Neuronal stem cell (in vitro differentiated cells): ENCODE measurements at regions not wholly inside any gene's neighbourhood (a gene's known extent, or its start where the extent isn't known, plus 50 kb on each side); places are given as distances from the start of the nearest gene placed in this dataset.
"Not testable (repeated sequence)": the region's sequence is repeated elsewhere in the genome, so short reads cannot be mapped to it uniquely, and the experiment has no call there.

Source experiments
- DNase-seq: peaks from one replicate; pipeline ENCODE4 v3.0.0-alpha.2; 2013; ENCODE audit warnings: low spot score
- H2AFZ ChIP-seq: one replicate; pipeline ENCODE4 v1.6.1; 2013; ENCODE audit warnings: mild to moderate bottlenecking, low read length, inconsistent platforms
- H2AK5ac ChIP-seq: 2 replicates; pipeline ENCODE4 v1.6.1; 2013; ENCODE audit warnings: low read depth, mild to moderate bottlenecking, inconsistent platforms, low read length, moderate library complexity, mixed read lengths
- H2BK120ac ChIP-seq: 2 replicates; pipeline ENCODE4 v1.6.1; 2013; ENCODE audit warnings: low read depth, mild to moderate bottlenecking, inconsistent platforms, low read length, moderate library complexity, mixed read lengths
- H2BK12ac ChIP-seq: one replicate; pipeline ENCODE4 v1.6.1; 2013; ENCODE audit warnings: low read length, inconsistent platforms
- H2BK15ac ChIP-seq: 2 replicates; pipeline ENCODE4 v1.6.1; 2013; ENCODE audit warnings: mild to moderate bottlenecking, low read length, inconsistent platforms, mixed read lengths
- H2BK5ac ChIP-seq: one replicate; pipeline ENCODE4 v1.6.1; 2013; ENCODE audit warnings: inconsistent platforms, mild to moderate bottlenecking, low read length, moderate library complexity
- H3K14ac ChIP-seq: one replicate; pipeline ENCODE4 v1.6.1; 2013; ENCODE audit warnings: low read length, inconsistent platforms
- H3K18ac ChIP-seq: 2 replicates; pipeline ENCODE4 v1.6.1; 2013; ENCODE audit warnings: low read length, inconsistent platforms
- H3K23ac ChIP-seq: 2 replicates; pipeline ENCODE4 v1.6.1; 2013; ENCODE audit warnings: low read depth, mild to moderate bottlenecking, mixed read lengths, low read length, inconsistent platforms; ENCODE audit not compliant: poor library complexity
- H3K27ac ChIP-seq: replicated peaks from 3 replicates; pipeline ENCODE4 v1.5.1; 2013; ENCODE audit warnings: low read length, inconsistent platforms
- H3K27me3 ChIP-seq, 3 experiments: 2 replicates each; pipeline ENCODE4 v1.6.1; 2013; ENCODE audit warnings: low read length in 3 of 3, mild to moderate bottlenecking in 2 of 3, inconsistent platforms in 1 of 3, low read depth in 1 of 3, mixed read lengths in 1 of 3, moderate library complexity in 1 of 3; ENCODE audit not compliant: control insufficient read depth in 3 of 3, insufficient read depth in 3 of 3
- H3K36me3 ChIP-seq, 2 donors: replicated peaks in 1 of 2; 2 replicates each; pipeline ENCODE4 v1.6.1; 2013; ENCODE audit warnings: low read length in 2 of 2; ENCODE audit not compliant: control insufficient read depth in 2 of 2, insufficient read depth in 2 of 2
- H3K4ac ChIP-seq: 2 replicates; pipeline ENCODE4 v1.6.1; 2013; ENCODE audit warnings: inconsistent platforms, mild to moderate bottlenecking, low read length, moderate library complexity
- H3K4me1 ChIP-seq, 2 donors: 1 replicate in 1 of 2; 2 replicates in 1 of 2; pipeline ENCODE4 v1.6.1; 2013; ENCODE audit warnings: low read length in 2 of 2, low read depth in 1 of 2; ENCODE audit not compliant: control insufficient read depth in 2 of 2, insufficient read depth in 1 of 2
- H3K4me2 ChIP-seq: one replicate; pipeline ENCODE4 v1.6.1; 2013; ENCODE audit warnings: mild to moderate bottlenecking, low read length, inconsistent platforms; ENCODE audit not compliant: insufficient read depth, poor library complexity, severe bottlenecking
- H3K4me3 ChIP-seq, 2 donors: 2 replicates each; pipeline ENCODE4 v1.5.1; 2013; ENCODE audit warnings: low read length in 2 of 2, mild to moderate bottlenecking in 2 of 2, inconsistent platforms in 1 of 2, moderate library complexity in 1 of 2
- H3K79me1 ChIP-seq: one replicate; pipeline ENCODE4 v1.6.1; 2013; ENCODE audit warnings: low read depth, mild to moderate bottlenecking, inconsistent platforms, low read length, moderate library complexity
- H3K9ac ChIP-seq: one replicate; pipeline ENCODE4 v1.6.1; 2013; ENCODE audit warnings: mild to moderate bottlenecking, low read depth, low read length, inconsistent platforms; ENCODE audit not compliant: poor library complexity
- H3K9me3 ChIP-seq, 2 donors: replicated peaks in 1 of 2; 2 replicates each; pipeline versions ENCODE3 to v1.6.1; 2013; ENCODE audit warnings: low read length in 2 of 2, mild to moderate bottlenecking in 2 of 2, inconsistent platforms in 1 of 2, low read depth in 1 of 2, mixed read lengths in 1 of 2, moderate library complexity in 1 of 2; ENCODE audit not compliant: control insufficient read depth in 2 of 2, insufficient read depth in 1 of 2
- H4K8ac ChIP-seq: one replicate; pipeline ENCODE4 v1.6.1; 2013; ENCODE audit warnings: low read depth, mild to moderate bottlenecking, inconsistent platforms, low read length, moderate library complexity
- H4K91ac ChIP-seq: one replicate; pipeline ENCODE4 v1.6.1; 2013; ENCODE audit warnings: low read length, low read depth, mild to moderate bottlenecking, inconsistent platforms; ENCODE audit not compliant: poor library complexity
- WGBS, 2 donors: extraction: QIAGEN DNeasy Blood & Tissue Kit; methylation state at CpG; one replicate each; pipeline ENCODE4 v1.1.7; 2013; ENCODE audit warnings: missing lambda C conversion rate in 2 of 2, mixed read lengths in 1 of 2; ENCODE audit not compliant: insufficient read length in 2 of 2, insufficient replicate concordance in 1 of 2; ENCODE audit errors: extremely low coverage in 2 of 2; 5-methylcytosine and 5-hydroxymethylcytosine counted together

- not testable (repeated sequence) for H3K4ac ChIP-seq, H2AFZ ChIP-seq, H3K14ac ChIP-seq, H3K4me2 ChIP-seq, H3K79me1 ChIP-seq, H4K8ac ChIP-seq, H4K91ac ChIP-seq, H3K27ac ChIP-seq, H3K9ac ChIP-seq, H3K36me3 ChIP-seq, H3K9me3 ChIP-seq, H3K18ac ChIP-seq, DNase-seq, H2BK15ac ChIP-seq, H2BK5ac ChIP-seq, H3K27me3 ChIP-seq, H2BK120ac ChIP-seq, H2BK12ac ChIP-seq, H3K23ac ChIP-seq, H3K4me3 ChIP-seq, H2AK5ac ChIP-seq
- no CpG with 5 or more reads among the region's 5 CpGs for WGBS, 2 donors
- peaks cover 0 to 10% of the 10 kb centered on the region in 2 donors for H3K4me1 ChIP-seq
Measured at GRCh38 chr7:69432276-69432675, 166.0 kb upstream of the AUTS2 start.

- H3K79me1 ChIP-seq = no peaks in the 10 kb centered on the region
- no CpG with 5 or more reads among the region's 1 CpG for WGBS, 2 donors
- H3K36me3 ChIP-seq = no peaks in the 10 kb centered on the region
Measured at GRCh38 chr7:69433081-69433480, 165.2 kb upstream of the AUTS2 start.

GRCh38 chr7:69434398-69434815 lies 163.9 kb upstream of the AUTS2 start:
- H3K23ac ChIP-seq = no peak overlapping the region
- H2AK5ac ChIP-seq = no peak overlapping the region

More at GRCh38 chr7:69433081-69433480, 165.2 kb upstream of the AUTS2 start:
- no peak for DNase-seq
- Histone ChIP-seq H3K4me1 (peaks cover 0 to 10% of the 10 kb centered on the region in 2 donors), H2BK5ac (no peak overlapping the region), H3K9ac (no peak overlapping the region), H2BK12ac (no peak overlapping the region), H2BK120ac (no peak overlapping the region), H3K4ac (no peak overlapping the region), H3K4me2 (no peak overlapping the region), H2AK5ac (no peak overlapping the region), H3K9me3 (no peaks in the 10 kb centered on the region), H3K14ac (no peak overlapping the region), H3K27me3 (peaks cover 0 to 2% (median 0%) of the 10 kb centered on the region in 3 experiments), H4K91ac (no peak overlapping the region), H3K23ac (no peak overlapping the region), H3K4me3 (no peak overlapping the region), H3K27ac (no peak overlapping the region), H2AFZ (no peak overlapping the region), H4K8ac (no peak overlapping the region), H3K18ac (no peak overlapping the region), H2BK15ac (no peak overlapping the region)

GRCh38 chr7:69435711-69436110 lies 162.6 kb upstream of the AUTS2 start:
- no peak overlapping the region for H2AFZ ChIP-seq
- H3K18ac ChIP-seq = no peak overlapping the region
- H3K4me1 ChIP-seq = peaks cover 2% of the 10 kb centered on the region in 2 donors
- H3K79me1 ChIP-seq = no peaks in the 10 kb centered on the region
- H2AK5ac ChIP-seq = no peak overlapping the region
- H3K4me3 ChIP-seq = no peak overlapping the region
- H3K4ac ChIP-seq = no peak overlapping the region
- H3K14ac ChIP-seq = no peak overlapping the region
- no CpG with 5 or more reads among the region's 5 CpGs for WGBS, 2 donors
- no peak overlapping the region for H3K4me2 ChIP-seq
- DNase-seq = no peak
- no peak overlapping the region for H2BK15ac ChIP-seq
- H3K9ac ChIP-seq = no peak overlapping the region
- H2BK5ac ChIP-seq = no peak overlapping the region
- no peak overlapping the region for H2BK120ac ChIP-seq
- H4K8ac ChIP-seq = no peak overlapping the region
- H3K27ac ChIP-seq = no peak overlapping the region
- H3K23ac ChIP-seq = no peak overlapping the region
- H4K91ac ChIP-seq = no peak overlapping the region
- H3K9me3 ChIP-seq = no peaks in the 10 kb centered on the region
- no peaks in the 10 kb centered on the region for H3K36me3 ChIP-seq
- H2BK12ac ChIP-seq = no peak overlapping the region
- no peaks in the 10 kb centered on the region for H3K27me3 ChIP-seq

More at GRCh38 chr7:69434398-69434815, 163.9 kb upstream of the AUTS2 start:
- H3K79me1 ChIP-seq = no peaks in the 10 kb centered on the region
- no peak overlapping the region for H3K4me3 ChIP-seq
- no peak overlapping the region for H3K18ac ChIP-seq
- H2BK15ac ChIP-seq = no peak overlapping the region
- no peak overlapping the region for H3K14ac ChIP-seq
- WGBS, 2 donors = no CpG with 5 or more reads among the region's 5 CpGs
- H3K27me3 ChIP-seq = peaks cover 0 to 2% (median 0%) of the 10 kb centered on the region in 3 experiments
- H2BK5ac ChIP-seq = no peak overlapping the region
- H3K27ac ChIP-seq = no peak overlapping the region
- no peak overlapping the region for H2AFZ ChIP-seq
- H3K9ac ChIP-seq = no peak overlapping the region
- H3K4ac ChIP-seq = no peak overlapping the region
- no peak overlapping the region for H2BK120ac ChIP-seq
- H4K91ac ChIP-seq = no peak overlapping the region
- H3K4me2 ChIP-seq = no peak overlapping the region
- no peak overlapping the region for H2BK12ac ChIP-seq
- peaks cover 2 to 10% of the 10 kb centered on the region in 2 donors for H3K4me1 ChIP-seq
- no peak for DNase-seq
- H3K9me3 ChIP-seq = no peaks in the 10 kb centered on the region
- H3K36me3 ChIP-seq = no peaks in the 10 kb centered on the region
- no peak overlapping the region for H4K8ac ChIP-seq
